Heart right ventricle (tissue), 16 donors: ENCODE measurements at regions not wholly inside any gene's neighbourhood (a gene's known extent, or its start where the extent isn't known, plus 50 kb on each side); places are given as distances from the start of the nearest gene placed in this dataset.

Source experiments
- ATAC-seq, 8 donors: fragments of 200-7000 bp; cut with Tn5 transposase; one replicate each; pipeline ENCODE4 v1.9.1; 2020; ENCODE audit warnings: mild to moderate bottlenecking in 8 of 8, moderate library complexity in 8 of 8, moderate number of reproducible peaks in 1 of 8
- DNase-seq, 2 donors: peaks; one replicate each; pipeline ENCODE4 v3.0.0-alpha.2; 2020
- H3K27ac ChIP-seq, 10 donors: fragments of 200-600 bp; sonication (generic) in 2 of 10; one replicate each; pipeline versions ENCODE4 v1.5.0 to v1.8.0; 2020 to 2022; ENCODE audit warnings: mild to moderate bottlenecking in 3 of 10
- H3K27me3 ChIP-seq, 7 donors: fragments of 200-600 bp; one replicate each; pipeline ENCODE4 v1.8.0; 2021 to 2022; ENCODE audit warnings: mild to moderate bottlenecking in 2 of 7
- H3K36me3 ChIP-seq, 9 donors: fragments of 200-600 bp; sonication (generic) in 1 of 9; one replicate each; pipeline versions ENCODE4 v1.5.0 to v1.8.0; 2020 to 2022; ENCODE audit warnings: mild to moderate bottlenecking in 2 of 9
- H3K4me1 ChIP-seq, 9 donors: fragments of 200-600 bp; sonication (generic) in 1 of 9; one replicate each; pipeline versions ENCODE4 v1.5.0 to v1.8.0; 2020 to 2022; ENCODE audit warnings: mild to moderate bottlenecking in 4 of 9
- H3K4me3 ChIP-seq, 10 donors: fragments of 200-600 bp; sonication (generic) in 2 of 10; one replicate each; pipeline versions ENCODE4 v1.5.0 to v1.8.0; 2020 to 2022; ENCODE audit warnings: mild to moderate bottlenecking in 7 of 10, moderate library complexity in 2 of 10
- H3K9me3 ChIP-seq, 11 donors: fragments of 200-600 bp in 10 of 11; sonication (generic) in 2 of 11; one replicate each; pipeline versions ENCODE4 v1.5.0 to v1.8.0; 2013 to 2022; ENCODE audit warnings: mild to moderate bottlenecking in 2 of 11, control low read depth in 1 of 11, moderate library complexity in 1 of 11
- CTCF ChIP-seq, 9 donors: fragments of 200-600 bp; sonication (generic) in 2 of 9; IDR thresholded peaks; one replicate each; pipeline versions ENCODE4 v1.5.0 to v1.8.0; 2021 to 2022; ENCODE audit warnings: antibody characterized with exemption in 9 of 9, mild to moderate bottlenecking in 5 of 9, moderate library complexity in 1 of 9
- WGBS, 2 donors: extraction: QIAGEN DNeasy Blood & Tissue Kit; methylation state at CpG; one replicate each; pipeline ENCODE4 v1.1.7; 2013; ENCODE audit warnings: inconsistent platforms in 1 of 2; 5-methylcytosine and 5-hydroxymethylcytosine counted together
- intact Hi-C, 10 donors: fragments of 100-400 bp; cut with DNase I; formaldehyde crosslinking; loops; one replicate each; pipeline versions ENCODE4 v1.11.1 to v1.14.2; 2022
- donor health status: Arrhythmogenic right ventricular cardiomyopathy.
- donor health status: ischemic (EF 13 %, LVEDD 7.1; RV severe dilation, severe dysfunction).
- donor health status: healthy with polysubstance abuse.
- donor health status: DM: no; HTN: yes; CAD: no.
- donor health status: DM: no; HTN: no; CAD: no.
- donor health status: ischemic (EF 25% LVEDD 6.9; RV normal size, moderate dysfunction).
- donor health status: ischemic (EF 25% LVEDD 5.7; RV mildly dilated, moderate dysfunction).
- donor health status: healthy.
- donor health status: DM: yes; HTN: yes; CAD: no.
- donor health status: Ischemic cardiomyopathy.
- donor health status: ischemic (EF 35%, LVEDD 5.7; RV mildly dilated, moderate dysfunction).
- donor health status: nonischemic (EF 11% LVEDD 7.7; RV severe dilation, severe dysfunction).
- donor health status: DM: yes; HTN: yes; CAD: no.
- donor health status: PGD.
- donor health status: ischemic (EF 29% LVEDD 5.4; RV normal size, mild dysfunction).
- donor health status: nonischemic (EF 23%, LVEDD 6.1; RV moderate dilation, normal function).

GRCh38 chr2:222805591-222806304 lies 55.1 kb upstream of the ACSL3 start:
- H3K27me3 ChIP-seq, result no peaks in the 10 kb centered on the region
- intact Hi-C loops, result loop anchor here in 1 of 10 donors (10.0 kb wide), 1 partner anchor 99 kb away; no protein-coding TSS in a partner anchor
- H3K4me1 ChIP-seq, result peaks cover 0 to 24% (median 14%) of the 10 kb centered on the region in 9 donors
- H3K36me3 ChIP-seq, result no peaks in the 10 kb centered on the region
- H3K27ac ChIP-seq, result peak overlapping the region in 6 of 10 donors; percentile 6 to 75 (median 26)
- DNase-seq (peak in 1 of 2 donors; percentile 18), ATAC-seq (peak; percentile 63 to 98 (median 90))
- 44 to 58% methylated on average over 8 of the region's 8 CpGs for whole genome bisulfite sequencing, 2 donors
- no peaks in the 10 kb centered on the region for H3K9me3 ChIP-seq
- no peak for TF ChIP-seq CTCF (IDR thresholded peaks at IDR 0.05)
- no peak overlapping the region for H3K4me3 ChIP-seq

- intact Hi-C loops, result loop anchor here in 1 of 10 donors (10.0 kb wide), 1 partner anchor 98 kb away; no protein-coding TSS in a partner anchor
- ATAC-seq (no peak), DNase-seq (no peak)
- no peaks in the 10 kb centered on the region for H3K36me3 ChIP-seq
- TF ChIP-seq CTCF (IDR thresholded peaks at IDR 0.05), result no peak
- H3K4me1 ChIP-seq, result peaks cover 0 to 24% (median 14%) of the 10 kb centered on the region in 9 donors
- H3K27me3 ChIP-seq, result no peaks in the 10 kb centered on the region
- no peaks in the 10 kb centered on the region for H3K9me3 ChIP-seq
- 58 to 65% methylated on average over 5 of the region's 5 CpGs for WGBS, 2 donors
- peak overlapping the region in 3 of 10 donors; percentile 26 to 75 (median 31) for H3K27ac ChIP-seq
- no peak overlapping the region for H3K4me3 ChIP-seq
Observed at GRCh38 chr2:222806526-222807137, 54.2 kb upstream of the ACSL3 start.

- no peak for DNase-seq
- no peaks in the 10 kb centered on the region for H3K36me3 ChIP-seq
- ATAC-seq, result no peak
- H3K4me1 ChIP-seq, result peaks cover 0 to 24% (median 12%) of the 10 kb centered on the region in 9 donors
- WGBS, 2 donors, result 95 to 97% methylated on average over 4 of the region's 4 CpGs
- intact Hi-C loops, result loop anchor here in 1 of 10 donors (10.0 kb wide), 1 partner anchor 97 kb away; no protein-coding TSS in a partner anchor
- no peak overlapping the region for H3K27ac ChIP-seq
- TF ChIP-seq CTCF (IDR thresholded peaks at IDR 0.05), result no peak
- H3K9me3 ChIP-seq, result no peaks in the 10 kb centered on the region
- no peaks in the 10 kb centered on the region for H3K27me3 ChIP-seq
- H3K4me3 ChIP-seq, result no peak overlapping the region
Observed at GRCh38 chr2:222807431-222807830, 53.4 kb upstream of the ACSL3 start.

GRCh38 chr2:222809582-222809981 lies 51.3 kb upstream of the ACSL3 start:
- intact Hi-C loops, result loop anchor here in 1 of 10 donors (10.0 kb wide), 1 partner anchor 95 kb away; no protein-coding TSS in a partner anchor

More at GRCh38 chr2:222809582-222809981, 51.3 kb upstream of the ACSL3 start:
- no peak for TF ChIP-seq CTCF (IDR thresholded peaks at IDR 0.05)
- ATAC-seq (no peak), DNase-seq (no peak)
- Histone ChIP-seq H3K4me3 (no peak overlapping the region), H3K36me3 (no peaks in the 10 kb centered on the region), H3K27me3 (no peaks in the 10 kb centered on the region), H3K4me1 (peaks cover 0 to 24% (median 8%) of the 10 kb centered on the region in 9 donors), H3K27ac (no peak overlapping the region), H3K9me3 (no peaks in the 10 kb centered on the region)
- WGBS, 2 donors, result 95 to 98% methylated on average over 2 of the region's 2 CpGs
